ENCODE measurements at regions not wholly inside any gene's neighbourhood (a gene's known extent, or its start where the extent isn't known, plus 50 kb on each side); places are given as distances from the start of the nearest gene placed in this dataset.
"Not testable (repeated sequence)": the region's sequence is repeated elsewhere in the genome, so short reads cannot be mapped to it uniquely, and the experiment has no call there.

DNA sequence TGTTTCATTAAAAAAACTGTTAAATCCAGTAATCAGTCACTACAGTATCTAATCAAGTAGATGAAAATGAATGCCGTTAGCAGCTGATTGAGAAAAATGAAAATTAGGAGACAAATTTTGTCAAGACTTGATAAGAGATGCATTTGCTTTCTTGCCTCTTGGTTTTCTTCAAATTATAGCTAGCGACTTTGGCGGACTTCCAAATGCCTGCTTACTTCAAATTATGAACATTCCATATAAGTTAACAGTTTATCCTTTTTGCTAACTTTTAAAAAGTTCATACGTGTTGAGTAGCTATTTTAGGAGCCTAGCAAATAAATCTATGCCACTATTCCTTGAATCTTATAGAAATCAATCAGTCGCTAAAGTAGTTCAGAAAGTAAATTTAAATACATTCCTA, 58.8 kb downstream of the PPP4R3C start:
- no peak for DNase-seq (ENCODE audit: low spot score)

DNA sequence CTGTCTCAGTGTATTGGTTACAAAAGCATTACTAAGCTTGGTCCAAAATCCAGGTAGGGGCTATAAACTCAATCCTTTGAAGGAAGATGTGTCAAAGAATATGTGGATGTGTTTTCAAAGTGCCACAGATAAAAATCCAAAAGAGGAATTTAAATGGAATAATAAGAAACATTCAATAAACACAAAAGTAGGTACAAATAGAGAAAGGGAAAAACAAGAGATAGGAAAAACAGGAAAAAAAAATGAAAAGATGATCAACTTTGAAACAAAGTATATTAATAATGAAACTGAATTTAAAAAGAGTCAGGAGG, 64.0 kb downstream of the PPP4R3C start:
- no peak for DNase-seq (ENCODE audit: low spot score)

DNA sequence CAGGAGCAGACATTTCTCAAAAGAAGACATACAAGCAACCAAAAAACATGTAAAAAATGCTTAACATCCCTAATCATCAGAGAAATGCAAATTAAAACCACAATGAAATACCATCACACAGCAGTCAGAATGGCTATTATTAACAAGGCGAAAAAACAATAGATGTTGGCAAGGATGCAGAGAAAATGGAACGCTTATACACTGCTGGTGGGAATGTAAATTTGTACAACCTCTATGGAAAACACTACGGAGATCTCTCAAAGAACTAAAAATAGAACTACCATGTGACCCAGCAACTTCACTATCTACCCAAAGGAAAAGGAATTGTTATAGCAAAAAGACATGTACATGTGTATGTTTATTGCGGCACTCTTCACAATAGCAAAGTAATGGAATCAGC, 71.5 kb downstream of the PPP4R3C start:
- no peak for DNase-seq (ENCODE audit: low spot score)

DNA sequence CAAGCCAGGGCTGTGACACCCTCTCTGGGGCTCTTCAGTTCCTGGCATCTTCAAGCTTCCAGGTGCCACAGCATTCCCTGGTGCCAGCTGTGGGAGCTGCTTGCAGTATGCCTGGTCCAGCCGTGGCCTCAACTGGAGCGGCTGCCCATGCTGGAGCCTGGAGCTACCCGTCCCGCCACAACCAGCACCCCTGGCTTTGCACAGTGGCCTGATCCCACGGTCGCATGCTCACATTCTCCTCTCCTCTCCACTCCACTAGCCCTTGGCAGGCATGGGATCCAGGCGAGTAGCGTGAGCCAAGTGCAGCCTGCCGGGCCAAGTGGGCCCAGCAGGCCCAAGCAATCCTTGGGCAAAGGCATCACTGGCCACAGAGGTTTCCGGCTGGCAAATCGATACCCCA, 81.7 kb downstream of the PPP4R3C start:
- DNase-seq (ENCODE audit: low spot score), result no peak

DNA sequence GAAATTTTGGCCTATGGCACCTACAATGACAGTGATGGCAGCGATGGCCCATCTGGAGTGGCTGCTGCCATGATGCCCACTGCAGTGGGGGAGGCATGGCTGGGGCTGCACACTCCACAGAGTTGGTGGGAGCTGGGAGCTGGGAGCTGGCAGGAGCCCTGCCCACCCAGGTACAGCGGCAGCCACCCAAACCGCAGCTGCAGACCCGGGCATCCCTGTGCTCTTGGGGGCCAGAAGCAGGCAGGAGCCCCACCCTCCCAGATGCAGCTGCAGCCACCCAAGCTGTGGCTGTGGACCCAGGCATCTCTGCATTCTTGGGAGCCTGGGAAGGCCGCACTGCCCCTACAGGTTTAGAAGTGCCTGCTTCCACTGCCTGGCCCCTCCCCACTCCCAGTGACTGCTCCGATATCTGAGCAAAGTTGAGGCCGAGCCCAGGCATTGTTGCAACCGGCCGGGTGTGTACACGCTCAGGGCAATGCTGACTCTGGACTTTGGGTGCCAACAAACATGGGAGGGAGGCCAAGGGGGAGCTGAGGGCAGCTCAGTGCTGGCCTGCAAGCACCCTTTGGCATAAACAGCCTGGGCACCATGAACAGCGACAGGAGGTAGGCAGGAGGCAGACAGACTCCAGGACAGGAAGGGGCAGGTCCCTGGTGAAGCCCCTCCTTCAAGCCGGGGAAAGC, 82.8 kb downstream of the PPP4R3C start:
- no peak for DNase-seq (ENCODE audit: low spot score)

DNA sequence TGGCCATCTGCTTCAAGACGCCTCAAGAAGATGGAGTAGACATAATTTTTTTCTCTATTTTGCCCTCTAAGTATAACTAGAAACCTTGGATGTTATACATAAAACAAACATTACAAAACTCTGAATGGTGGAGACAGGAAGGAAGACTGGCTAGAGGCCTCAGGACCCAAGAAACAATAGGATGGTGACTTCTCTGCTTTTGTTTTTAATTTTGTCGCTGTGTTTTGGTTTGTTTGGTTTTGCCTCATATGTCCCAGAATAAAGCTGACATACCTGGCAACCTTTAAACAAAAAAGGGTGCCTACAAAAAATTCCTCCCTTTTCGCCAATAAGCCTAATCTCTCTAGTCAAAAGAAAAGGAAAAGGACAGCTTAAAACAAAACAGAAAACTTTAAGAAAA, 109.1 kb downstream of the PPP4R3C start:
- DNase-seq (ENCODE audit: low spot score), result no peak

DNA sequence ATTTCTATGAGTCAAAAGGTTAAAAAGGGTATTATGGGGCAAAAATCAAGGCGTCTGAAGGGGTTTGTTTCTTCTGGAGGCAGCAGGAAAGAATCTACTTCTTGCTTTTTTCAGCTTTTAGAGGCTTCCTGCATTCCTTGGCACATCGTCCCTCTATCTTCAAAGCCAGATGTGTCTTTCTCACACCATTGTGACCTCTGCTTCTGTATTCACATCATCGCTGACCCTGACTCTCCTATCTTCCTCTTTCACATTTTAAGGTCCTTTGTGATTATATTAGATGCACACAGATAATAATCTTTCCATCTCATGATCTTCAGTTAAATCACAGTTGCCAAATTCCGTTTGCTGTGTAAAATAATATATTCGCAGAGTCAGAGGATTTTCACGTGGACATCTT, 112.7 kb downstream of the PPP4R3C start:
- no peak for DNase-seq (ENCODE audit: low spot score)

DNA sequence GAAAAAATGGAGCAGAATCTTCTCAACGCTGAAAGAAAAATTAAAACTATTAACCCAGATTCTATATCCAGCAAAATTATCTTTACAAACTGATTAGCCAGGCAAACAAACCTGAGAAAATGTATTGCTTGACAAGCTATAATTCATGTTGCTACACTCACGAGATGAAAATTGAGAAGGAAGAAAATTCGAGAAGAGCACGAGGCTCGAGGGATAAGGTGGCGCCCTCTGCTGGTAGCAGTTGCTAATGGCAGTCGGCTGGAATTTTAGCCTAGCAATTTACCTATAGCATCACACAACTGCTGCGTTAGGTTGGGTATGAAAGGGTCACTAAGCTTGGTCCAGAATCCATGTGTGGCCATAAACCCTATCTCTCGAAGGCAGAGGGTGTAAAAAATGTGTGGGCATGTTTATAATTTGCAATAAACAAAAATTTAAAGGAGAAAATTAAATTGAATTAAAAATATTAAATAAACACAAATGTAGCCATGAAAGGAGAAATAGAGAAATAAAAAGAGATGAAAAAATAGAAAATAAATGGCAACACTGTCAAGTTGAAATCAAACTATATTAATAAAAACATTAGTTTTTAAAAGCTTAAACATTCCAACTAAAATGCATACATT, 126.6 kb downstream of the PPP4R3C start:
- peak; percentile 37 for DNase-seq (ENCODE audit: low spot score)

DNA sequence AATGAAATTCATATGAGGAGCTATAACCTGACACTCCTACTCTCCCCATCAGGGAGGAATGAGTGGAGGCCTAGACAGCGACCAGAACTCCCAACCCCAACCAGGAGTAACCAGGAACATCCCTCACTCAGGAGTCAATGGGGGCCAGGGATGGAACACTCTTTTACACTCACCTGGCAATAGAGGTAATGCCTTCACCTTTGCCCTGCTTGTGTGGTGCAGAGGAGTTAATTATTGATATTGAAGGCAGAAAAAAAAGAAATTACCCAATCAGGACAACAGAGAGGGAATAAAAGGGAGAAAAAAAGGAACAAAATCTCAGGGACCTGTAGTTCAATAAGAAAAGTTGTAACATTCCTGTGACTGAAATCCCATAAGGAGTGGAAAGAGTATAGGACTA, 141.5 kb downstream of the PPP4R3C start:
- DNase-seq (ENCODE audit: low spot score), result no peak

DNA sequence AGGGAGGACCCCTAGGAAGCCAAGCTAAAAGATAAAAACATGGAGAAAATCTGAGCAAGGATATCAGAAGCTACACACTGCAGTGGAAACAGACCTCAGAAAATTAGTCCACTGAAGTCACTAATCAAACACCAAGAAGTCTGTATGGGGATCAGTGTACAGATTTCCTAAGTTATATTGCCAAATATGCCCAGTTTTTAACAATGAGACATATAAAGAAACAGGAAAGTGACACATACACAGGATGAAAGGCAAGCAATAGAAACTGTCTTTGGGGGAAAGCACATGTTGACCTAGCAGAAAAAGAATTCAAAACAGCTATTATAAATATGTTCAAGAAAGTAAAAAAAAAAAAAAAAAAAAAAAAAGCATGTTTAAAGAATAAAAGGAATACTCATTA, 153.7 kb downstream of the PPP4R3C start:
- DNase-seq (ENCODE audit: low spot score), result peak; percentile 60

DNA sequence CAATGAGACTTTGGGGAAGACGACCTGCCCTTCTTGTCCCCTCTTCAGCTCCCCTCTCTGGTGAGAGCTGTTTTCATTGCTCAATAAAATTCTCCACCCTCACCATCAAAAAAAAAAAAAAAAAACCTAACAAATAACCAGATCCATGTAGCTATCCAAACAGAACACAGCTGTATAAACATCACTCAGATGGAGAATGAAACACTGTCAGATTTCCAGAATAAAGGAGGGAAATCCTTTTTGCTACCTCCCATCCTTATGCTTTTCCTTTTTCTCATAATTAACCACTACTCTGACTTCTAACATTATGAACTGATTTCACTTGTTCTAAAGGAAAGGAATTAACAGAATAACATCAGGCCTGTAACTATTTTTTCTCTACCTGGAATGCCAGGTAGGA, 155.6 kb downstream of the PPP4R3C start:
- DNase-seq (ENCODE audit: low spot score), result no peak

DNA sequence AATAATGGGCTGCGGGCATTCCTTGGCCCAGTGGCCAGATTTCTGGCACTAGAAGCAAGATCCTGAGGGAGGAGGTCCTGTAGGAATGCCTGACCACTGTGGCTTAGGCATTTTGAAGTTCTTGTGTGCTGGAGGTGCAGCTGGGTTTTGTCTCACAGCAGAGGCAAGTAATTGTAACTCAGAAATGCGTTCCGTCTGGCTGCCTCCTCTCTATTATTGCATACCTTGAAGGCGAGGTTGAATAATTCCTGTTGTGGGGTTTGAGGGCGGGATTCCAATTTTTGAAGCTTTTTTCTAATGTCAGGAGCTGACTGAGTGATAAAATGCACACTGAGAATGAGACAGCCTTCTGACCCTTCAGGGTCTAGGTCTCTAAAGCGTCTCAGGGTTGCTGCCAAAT, 170.6 kb downstream of the PPP4R3C start:
- DNase-seq (ENCODE audit: low spot score), result not testable (repeated sequence)

DNA sequence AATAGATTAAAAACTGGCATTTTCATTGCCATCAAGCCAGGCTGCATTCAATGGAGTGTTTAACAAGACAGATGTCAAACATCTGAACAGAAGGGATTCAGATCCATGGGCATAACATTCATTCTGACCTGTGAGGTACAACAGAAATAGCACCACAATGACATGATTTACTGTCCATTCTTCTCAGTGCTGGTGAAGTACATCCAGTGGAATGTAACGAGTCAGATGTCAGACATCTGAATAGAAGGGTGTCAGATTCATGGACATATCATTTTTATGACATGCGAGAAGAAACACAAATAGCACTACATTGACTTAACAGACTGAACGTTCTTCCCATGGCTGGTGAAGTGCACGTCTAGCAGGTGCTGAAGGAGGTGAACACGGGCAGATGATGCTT, 186.4 kb downstream of the PPP4R3C start:
- no peak for DNase-seq (ENCODE audit: low spot score)

DNA sequence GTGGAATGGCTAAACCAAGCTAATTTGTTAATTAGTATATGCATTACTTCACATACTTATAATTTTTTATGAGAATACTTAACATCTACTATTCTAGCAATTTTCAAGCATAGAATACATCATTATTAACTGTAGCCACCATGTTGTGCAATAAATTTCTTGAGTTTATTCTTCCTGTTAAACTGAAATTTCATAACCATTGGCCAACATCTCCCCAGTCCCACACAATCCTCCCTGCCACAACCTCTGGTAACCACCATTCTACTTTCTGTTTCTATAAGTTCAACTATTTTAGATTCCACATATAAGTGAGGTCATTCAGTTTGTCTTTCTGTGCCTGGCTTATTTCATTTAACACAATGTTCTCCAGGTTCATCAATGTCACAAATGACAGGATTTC, 208.5 kb downstream of the PPP4R3C start:
- DNase-seq (ENCODE audit: low spot score), result no peak

DNA sequence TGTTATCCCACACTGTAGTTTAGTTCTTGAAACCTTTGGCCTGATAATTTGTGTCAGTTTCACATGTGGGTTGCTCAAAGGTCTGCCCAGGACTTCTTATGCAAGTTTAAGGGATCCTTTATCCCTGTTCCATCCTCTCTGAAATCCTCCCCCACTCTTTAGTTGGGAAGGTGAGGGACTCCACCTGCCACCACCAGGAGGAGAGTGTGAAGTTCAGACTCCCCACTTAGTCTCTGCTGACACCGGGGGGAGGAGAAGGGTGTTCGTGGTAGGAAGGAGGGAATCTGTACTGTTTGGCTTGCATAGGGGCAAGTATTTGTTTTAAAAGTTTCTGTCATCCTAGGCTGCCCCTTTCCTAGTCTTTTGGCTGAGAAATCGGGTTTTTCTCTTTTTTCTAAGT, 211.8 kb downstream of the PPP4R3C start:
- DNase-seq (ENCODE audit: low spot score), result no peak

DNA sequence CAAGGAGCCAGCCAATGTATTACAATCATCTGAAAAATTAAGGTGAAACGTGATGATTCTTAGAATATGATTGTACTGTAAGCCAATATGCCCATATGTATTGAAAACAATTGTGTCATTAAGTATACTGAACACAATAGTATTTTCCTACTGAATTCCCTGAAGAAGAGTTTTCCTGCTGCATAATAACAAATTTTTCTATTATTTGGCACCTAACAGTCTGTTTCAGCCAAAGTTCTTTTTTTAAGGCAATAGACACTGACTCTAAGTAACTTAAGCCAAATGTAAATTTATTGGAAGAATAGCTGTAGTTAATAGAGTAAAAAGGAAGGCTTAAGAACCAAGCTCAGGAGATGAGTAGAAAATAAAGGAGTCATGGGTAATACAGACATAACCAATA, 220.6 kb downstream of the PPP4R3C start:
- no peak for DNase-seq (ENCODE audit: low spot score)

DNA sequence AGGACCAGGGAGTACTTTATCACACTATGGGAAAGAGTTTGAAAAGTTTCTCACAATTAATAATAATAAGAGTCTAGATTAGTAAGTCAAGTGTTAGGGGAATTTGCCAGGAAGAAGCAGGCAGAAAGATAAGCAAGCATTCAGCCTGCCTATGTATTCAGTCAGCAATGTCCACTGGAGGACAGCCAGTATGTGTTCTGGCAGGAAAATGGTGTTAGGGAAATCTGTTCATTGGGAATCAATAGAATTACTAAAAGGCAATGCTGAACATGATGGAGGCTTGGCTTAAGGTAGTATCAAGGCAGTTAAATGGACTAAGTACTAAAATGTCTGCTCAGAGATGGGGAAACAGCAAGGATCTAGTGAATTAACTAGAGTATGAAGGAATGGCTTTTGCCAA, 221.2 kb downstream of the PPP4R3C start:
- no peak for DNase-seq (ENCODE audit: low spot score)

DNA sequence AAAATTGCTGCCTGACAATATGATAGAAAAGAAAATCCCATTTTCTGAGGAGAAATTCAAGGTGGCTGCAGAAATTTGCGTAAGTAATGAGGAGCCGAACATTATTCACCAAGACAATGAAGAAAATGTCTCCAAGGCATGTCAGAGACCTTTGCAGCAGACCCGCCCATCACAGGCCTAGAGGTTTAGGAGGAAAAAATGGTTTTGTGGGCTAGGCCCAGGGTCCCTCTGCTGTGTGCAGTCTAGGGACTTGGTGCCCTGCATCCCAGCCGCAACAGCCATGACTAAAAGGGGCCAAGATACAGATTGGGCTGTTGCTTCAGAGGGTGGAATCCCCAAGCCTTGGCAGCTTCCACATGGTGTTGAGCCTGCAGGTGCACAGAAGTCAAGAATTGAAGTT, 223.1 kb downstream of the PPP4R3C start:
- DNase-seq (ENCODE audit: low spot score), result not testable (repeated sequence)

DNA sequence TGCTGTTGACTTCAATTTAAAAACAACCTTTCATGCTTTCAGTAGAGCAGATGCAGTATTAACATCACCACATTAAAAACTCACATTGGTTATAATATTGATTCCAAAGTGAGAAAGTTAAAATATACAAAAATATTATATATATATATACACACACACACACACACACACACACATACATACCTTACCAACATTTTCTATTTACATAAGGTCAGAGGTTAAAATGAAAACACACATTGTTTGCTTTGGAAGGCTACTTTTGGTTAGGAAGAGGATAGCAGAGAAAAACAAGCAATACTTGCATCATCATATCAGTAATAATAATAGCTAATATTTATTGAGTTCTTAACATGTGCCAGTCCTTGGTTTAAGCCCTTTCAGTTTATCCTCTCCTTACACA, 226.5 kb downstream of the PPP4R3C start:
- DNase-seq (ENCODE audit: low spot score), result no peak

DNA sequence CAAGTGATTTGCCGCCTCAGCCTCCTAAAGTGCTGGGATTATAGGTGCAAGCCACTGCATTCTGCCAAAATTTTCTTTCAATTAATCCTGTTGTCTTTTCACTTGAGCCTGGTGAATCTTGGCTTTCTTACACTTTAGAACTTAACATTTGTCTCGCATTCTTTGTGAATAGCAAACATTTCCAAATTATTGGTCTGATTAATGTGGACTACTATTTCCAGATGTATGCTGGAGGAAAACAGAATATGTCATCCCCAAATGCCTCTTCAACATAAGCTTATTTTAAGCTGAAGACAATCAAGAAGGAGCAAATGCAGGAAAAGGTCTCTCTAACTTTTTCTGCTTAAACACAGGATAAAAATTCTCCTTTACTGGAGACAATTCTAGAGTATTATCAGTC, 233.4 kb downstream of the PPP4R3C start:
- no peak for DNase-seq (ENCODE audit: low spot score)

DNA sequence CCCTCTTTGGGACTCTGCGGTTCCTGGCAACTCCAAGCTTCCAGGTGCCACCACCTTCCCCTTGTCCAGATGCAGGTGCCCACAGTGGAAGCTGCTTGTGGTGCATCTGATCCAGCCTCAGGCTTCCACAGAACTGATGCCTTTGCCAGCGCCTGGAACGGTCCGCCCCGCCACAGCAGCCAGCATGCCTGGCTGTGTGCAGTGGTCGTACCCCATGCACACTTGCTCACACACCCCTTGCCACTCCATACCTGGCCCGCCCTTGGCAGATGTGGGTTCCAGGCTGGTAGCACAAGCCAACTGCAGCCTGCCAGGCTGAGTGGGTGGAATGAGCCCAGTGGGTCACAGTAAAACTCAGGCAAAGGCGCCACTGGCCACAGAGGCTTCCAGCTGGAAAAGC, 240.5 kb downstream of the PPP4R3C start:
- DNase-seq (ENCODE audit: low spot score), result no peak

DNA sequence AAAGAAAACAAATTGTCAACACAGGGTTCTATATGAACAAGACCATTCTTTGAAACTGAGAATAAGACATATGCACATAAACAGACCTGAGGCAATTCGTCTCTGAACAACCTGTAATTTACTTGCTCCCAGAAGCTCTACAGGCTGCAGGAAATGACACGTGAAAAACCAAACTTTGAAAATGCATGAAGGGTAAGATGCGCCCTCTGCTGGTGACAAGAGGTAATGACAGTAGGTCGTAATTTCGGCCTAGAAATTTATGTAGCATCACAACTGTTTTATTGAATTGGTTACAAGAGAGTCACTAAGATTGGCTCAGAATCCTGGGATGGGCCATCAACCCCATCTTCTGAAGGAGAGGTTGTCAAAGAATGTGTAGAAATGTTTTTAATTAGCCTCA, 276.5 kb downstream of the PPP4R3C start:
- DNase-seq (ENCODE audit: low spot score), result peak; percentile 33

DNA sequence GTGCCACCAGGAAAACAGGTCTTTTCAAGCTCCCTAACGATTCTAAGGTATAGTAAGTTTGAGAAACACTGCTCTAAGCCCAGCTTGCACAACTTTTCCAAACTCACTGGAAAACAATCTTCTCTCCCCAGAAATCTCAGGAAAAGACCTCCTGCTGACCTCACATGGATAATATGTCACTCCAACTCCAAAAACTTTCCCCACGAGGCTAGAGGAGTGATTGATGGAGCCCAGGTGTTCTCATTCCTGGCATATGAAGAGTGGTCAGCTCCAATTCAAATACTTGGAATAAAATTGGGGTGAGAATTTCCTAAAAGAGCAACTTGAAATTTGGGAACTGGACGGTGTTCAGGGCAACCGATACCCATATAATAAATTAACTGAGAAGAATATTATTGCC, 299.9 kb downstream of the PPP4R3C start:
- DNase-seq (ENCODE audit: low spot score), result no peak

DNA sequence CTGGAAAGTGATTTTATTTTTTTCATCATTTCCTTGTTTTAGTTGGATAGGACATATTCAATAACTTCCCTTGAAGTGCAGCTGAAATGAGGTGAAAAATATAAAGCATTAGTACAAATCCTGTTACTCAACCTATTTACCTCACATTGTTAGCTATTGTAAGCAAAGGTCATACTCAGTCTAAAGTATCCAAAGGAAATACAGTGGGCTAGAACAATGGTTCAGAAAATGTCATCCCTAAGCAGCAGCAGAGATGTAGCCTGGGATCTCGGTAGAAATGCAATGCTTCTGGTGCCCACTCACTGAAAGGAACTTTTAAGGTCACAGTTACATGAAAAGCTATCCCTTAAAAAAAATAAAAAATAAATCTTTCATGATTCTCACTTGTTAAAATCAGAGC, 300.6 kb downstream of the PPP4R3C start:
- DNase-seq (ENCODE audit: low spot score), result no peak
